Neutrophil (primary cell): ENCODE measurements at regions not wholly inside any gene's neighbourhood (a gene's known extent, or its start where the extent isn't known, plus 50 kb on each side); places are given as distances from the start of the nearest gene placed in this dataset.

Source experiments
- H3K27ac ChIP-seq: fragments of 200-600 bp; sonication (generic); 2 replicates; pipeline ENCODE4 v1.5.1; 2016; ENCODE audit warnings: mild to moderate bottlenecking, moderate library complexity
- H3K27me3 ChIP-seq: fragments of 200-600 bp; sonication (generic); 2 replicates; pipeline ENCODE4 v1.6.0; 2016; ENCODE audit warnings: mild to moderate bottlenecking
- H3K36me3 ChIP-seq: fragments of 200-600 bp; sonication (generic); 2 replicates; pipeline ENCODE4 v1.5.1; 2017
- H3K4me1 ChIP-seq, 2 experiments: fragments of 200-600 bp in 1 of 2; sonication (generic) in 1 of 2; 1 replicate in 1 of 2; 2 replicates in 1 of 2; pipeline versions ENCODE4 v1.5.1 to v1.6.1; 2013 to 2016; ENCODE audit warnings: low read depth in 1 of 2, low read length in 1 of 2, mild to moderate bottlenecking in 1 of 2, moderate library complexity in 1 of 2; ENCODE audit not compliant: control insufficient read depth in 1 of 2, insufficient read depth in 1 of 2
- H3K4me3 ChIP-seq, 2 experiments: fragments of 200-600 bp in 1 of 2; sonication (generic) in 1 of 2; 1 replicate in 1 of 2; 2 replicates in 1 of 2; pipeline ENCODE4 v1.5.1; 2013 to 2016; ENCODE audit warnings: low read depth in 1 of 2, low read length in 1 of 2, mild to moderate bottlenecking in 1 of 2, moderate library complexity in 1 of 2
- H3K9me3 ChIP-seq: fragments of 200-600 bp; sonication (generic); 2 replicates; pipeline ENCODE4 v1.5.1; 2016
- TF ChIP-seq, protein P1 (sequence below): fragments of 200-600 bp; sonication (generic); IDR thresholded peaks from 2 replicates; pipeline ENCODE4 v1.5.1; 2016; ENCODE audit warnings: antibody characterized with exemption

DNA sequence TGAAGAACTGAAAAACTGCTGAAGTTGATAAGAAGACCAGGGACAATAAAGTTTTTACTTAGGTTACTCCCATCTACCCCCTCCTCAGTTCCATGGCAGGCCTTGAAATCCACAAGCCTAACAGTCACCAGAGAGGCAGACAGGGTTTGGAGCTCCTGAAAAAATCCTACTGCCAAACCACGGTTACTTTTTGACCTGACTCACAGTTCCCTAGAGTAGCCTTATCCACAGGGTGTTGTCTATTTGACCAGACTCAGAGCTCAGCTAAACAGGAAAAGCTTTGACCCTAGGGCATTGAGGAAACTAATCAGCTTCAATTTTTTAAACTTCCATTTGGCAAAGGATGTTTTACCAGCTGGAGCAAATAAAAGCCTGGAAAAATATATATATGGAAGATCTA lies 257.7 kb upstream of the NT5E start:
- Histone ChIP-seq H3K4me1 (no peaks in the 10 kb centered on the region), H3K36me3 (no peaks in the 10 kb centered on the region), H3K27me3 (no peaks in the 10 kb centered on the region), H3K27ac (no peak overlapping the region), H3K9me3 (no peaks in the 10 kb centered on the region), H3K4me3 (no peak overlapping the region)
- TF ChIP-seq, protein P1, sequence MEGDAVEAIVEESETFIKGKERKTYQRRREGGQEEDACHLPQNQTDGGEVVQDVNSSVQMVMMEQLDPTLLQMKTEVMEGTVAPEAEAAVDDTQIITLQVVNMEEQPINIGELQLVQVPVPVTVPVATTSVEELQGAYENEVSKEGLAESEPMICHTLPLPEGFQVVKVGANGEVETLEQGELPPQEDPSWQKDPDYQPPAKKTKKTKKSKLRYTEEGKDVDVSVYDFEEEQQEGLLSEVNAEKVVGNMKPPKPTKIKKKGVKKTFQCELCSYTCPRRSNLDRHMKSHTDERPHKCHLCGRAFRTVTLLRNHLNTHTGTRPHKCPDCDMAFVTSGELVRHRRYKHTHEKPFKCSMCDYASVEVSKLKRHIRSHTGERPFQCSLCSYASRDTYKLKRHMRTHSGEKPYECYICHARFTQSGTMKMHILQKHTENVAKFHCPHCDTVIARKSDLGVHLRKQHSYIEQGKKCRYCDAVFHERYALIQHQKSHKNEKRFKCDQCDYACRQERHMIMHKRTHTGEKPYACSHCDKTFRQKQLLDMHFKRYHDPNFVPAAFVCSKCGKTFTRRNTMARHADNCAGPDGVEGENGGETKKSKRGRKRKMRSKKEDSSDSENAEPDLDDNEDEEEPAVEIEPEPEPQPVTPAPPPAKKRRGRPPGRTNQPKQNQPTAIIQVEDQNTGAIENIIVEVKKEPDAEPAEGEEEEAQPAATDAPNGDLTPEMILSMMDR: no peak

DNA sequence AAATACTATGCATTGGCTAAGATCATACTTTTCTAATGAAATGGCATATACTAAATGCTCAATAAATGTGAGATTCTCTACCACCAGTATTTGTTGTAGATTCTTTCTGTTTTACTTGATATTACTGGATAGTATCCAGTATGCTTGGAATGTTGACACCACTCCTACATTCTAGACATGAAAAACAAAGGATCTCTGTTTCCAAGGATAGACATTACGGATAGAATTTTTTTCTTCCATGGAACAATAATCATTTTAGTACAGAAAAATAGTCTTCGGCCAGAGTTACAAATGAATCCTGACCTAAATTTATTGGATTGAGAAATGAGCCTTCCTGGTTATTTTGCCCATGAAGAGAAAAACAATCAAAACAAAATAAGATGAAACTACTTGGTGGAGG lies 258.2 kb upstream of the NT5E start:
- no peaks in the 10 kb centered on the region for H3K4me1 ChIP-seq
- no peaks in the 10 kb centered on the region for H3K36me3 ChIP-seq
- H3K9me3 ChIP-seq: no peaks in the 10 kb centered on the region
- no peak overlapping the region for H3K27ac ChIP-seq
- TF ChIP-seq, protein P1: no peak
- no peaks in the 10 kb centered on the region for H3K27me3 ChIP-seq
- no peak overlapping the region for H3K4me3 ChIP-seq

DNA sequence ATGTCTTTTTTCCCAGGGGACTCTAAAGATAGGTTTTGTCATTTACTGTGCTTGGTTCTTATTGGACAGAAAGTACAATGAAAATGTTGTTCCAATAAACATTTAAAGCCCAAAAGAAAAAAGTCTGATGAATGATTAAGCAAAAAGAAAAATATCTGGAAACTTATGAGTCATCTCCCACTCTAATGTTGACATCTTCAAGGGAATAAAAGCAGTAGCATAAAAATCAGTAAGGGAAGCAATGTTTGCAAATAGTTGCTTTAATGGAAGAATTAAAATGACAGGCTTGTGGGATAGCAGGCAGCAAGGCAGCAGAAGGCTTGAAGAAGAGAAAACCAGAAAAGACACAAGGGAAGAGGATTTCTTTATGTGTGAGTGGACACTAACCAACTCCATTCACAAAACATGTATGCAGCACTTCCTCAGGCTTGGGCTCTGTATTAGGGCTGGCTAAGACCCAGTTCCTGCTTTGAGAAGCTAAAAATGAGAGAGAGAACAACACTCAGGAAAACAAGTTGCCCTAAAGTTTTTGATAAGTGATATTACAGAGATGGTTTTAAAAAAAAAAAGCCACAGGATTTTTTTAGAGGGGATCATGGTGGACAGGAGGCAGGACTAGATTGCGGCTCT lies 263.2 kb upstream of the NT5E start:
- TF ChIP-seq, protein P1: no peak

DNA sequence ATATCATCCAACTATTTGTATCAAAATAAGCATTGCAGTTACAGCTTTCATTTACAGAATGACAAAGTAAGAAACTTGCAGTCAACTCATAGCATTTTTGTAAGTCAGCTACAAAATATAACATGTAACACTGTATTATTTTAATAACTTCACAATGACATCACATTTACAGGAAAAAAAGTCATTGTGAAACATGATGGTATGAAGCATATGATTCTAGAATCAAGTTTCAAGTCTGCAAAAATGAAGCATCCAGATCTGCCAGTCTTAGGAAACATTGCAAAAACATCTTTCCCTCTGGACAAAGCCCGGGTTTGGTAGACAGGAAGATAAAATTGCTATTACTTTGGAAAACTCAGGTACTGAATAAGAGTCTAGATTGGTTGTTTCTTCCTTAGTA lies 263.9 kb upstream of the NT5E start:
- Histone ChIP-seq H3K27me3 (no peaks in the 10 kb centered on the region), H3K9me3 (no peaks in the 10 kb centered on the region), H3K4me1 (no peaks in the 10 kb centered on the region), H3K27ac (no peak overlapping the region), H3K36me3 (no peaks in the 10 kb centered on the region), H3K4me3 (no peak overlapping the region)
- TF ChIP-seq, protein P1: no peak

More for the DNA sequence above, 263.2 kb upstream of the NT5E start:
- no peaks in the 10 kb centered on the region for H3K27me3 ChIP-seq
- no peak overlapping the region for H3K27ac ChIP-seq
- H3K4me1 ChIP-seq: no peaks in the 10 kb centered on the region
- H3K36me3 ChIP-seq: no peaks in the 10 kb centered on the region
- H3K9me3 ChIP-seq: no peaks in the 10 kb centered on the region
- no peak overlapping the region for H3K4me3 ChIP-seq

DNA sequence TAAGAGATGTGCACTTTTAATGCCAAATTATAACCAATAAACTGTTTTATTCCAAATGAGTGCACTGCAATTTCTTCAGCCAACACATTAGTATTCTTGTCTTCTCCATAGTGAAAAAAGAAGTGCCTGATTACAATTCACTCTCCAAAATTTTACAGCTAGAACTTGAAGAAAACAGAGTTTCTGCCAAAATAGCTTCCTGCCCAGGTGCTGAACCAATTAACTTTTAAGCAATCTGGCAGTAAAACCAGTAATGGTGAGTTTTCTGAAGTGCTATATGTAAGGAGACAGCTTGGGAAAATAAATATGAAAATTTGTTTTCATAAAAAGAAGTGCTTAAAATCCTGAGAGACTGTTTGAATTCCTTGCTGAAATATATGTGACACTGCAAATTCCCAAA lies 266.0 kb upstream of the NT5E start:
- H3K4me3 ChIP-seq: no peak overlapping the region
- TF ChIP-seq, protein P1: no peak
- H3K9me3 ChIP-seq: no peaks in the 10 kb centered on the region
- no peaks in the 10 kb centered on the region for H3K36me3 ChIP-seq
- H3K27me3 ChIP-seq: no peaks in the 10 kb centered on the region
- H3K4me1 ChIP-seq: no peaks in the 10 kb centered on the region
- no peak overlapping the region for H3K27ac ChIP-seq

DNA sequence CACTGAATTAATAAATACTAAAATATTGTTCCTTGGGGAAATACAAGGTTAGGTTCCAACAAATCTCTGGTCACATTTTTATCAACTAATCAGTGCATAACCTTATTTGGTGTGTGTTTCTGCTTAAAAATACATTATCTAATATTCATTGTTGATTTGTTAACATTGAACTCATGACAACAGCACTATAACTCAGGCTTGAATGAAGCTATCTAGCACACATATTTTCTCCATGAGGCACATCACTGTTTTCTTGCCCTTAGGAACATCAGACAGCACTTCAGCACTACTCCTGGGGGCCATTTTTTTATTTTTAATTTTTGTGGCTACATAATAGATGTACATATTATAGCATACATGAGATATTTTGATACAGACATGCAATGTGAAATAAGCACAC lies 277.2 kb upstream of the NT5E start:
- H3K4me1 ChIP-seq: no peaks in the 10 kb centered on the region
- H3K9me3 ChIP-seq: no peaks in the 10 kb centered on the region
- no peak overlapping the region for H3K4me3 ChIP-seq
- TF ChIP-seq, protein P1: no peak
- no peaks in the 10 kb centered on the region for H3K27me3 ChIP-seq
- H3K36me3 ChIP-seq: no peaks in the 10 kb centered on the region
- no peak overlapping the region for H3K27ac ChIP-seq
